Osteoblast (primary cell): ENCODE measurements at regions not wholly inside any gene's neighbourhood (a gene's known extent, or its start where the extent isn't known, plus 50 kb on each side); places are given as distances from the start of the nearest gene placed in this dataset.

ENCODE experiments used
- DNase-seq: peaks from one replicate; pipeline ENCODE4 v3.0.0; 2011; ENCODE audit warnings: low spot score, mixed read lengths; ENCODE audit not compliant: insufficient read length; ENCODE audit errors: missing footprints
- H2AFZ ChIP-seq: 2 replicates; pipeline ENCODE4 v1.6.0; 2011; ENCODE audit warnings: mild to moderate bottlenecking, low read length
- H3K27ac ChIP-seq: 2 replicates; pipeline ENCODE4 v1.5.1; 2011; ENCODE audit warnings: mild to moderate bottlenecking, low read depth, low read length, moderate library complexity
- H3K27me3 ChIP-seq: 2 replicates; pipeline ENCODE4 v1.6.0; 2012; ENCODE audit warnings: mild to moderate bottlenecking, control low read depth, inconsistent platforms, low read length, moderate library complexity; ENCODE audit not compliant: insufficient read depth
- H3K36me3 ChIP-seq: 2 replicates; pipeline ENCODE4 v1.5.1; 2011; ENCODE audit warnings: mild to moderate bottlenecking, low read length, control low read depth, moderate library complexity; ENCODE audit not compliant: insufficient read depth
- H3K4me1 ChIP-seq: 2 replicates; pipeline ENCODE4 v1.5.1; 2011; ENCODE audit warnings: mild to moderate bottlenecking, low read length, control low read depth, moderate library complexity; ENCODE audit not compliant: insufficient read depth
- H3K4me2 ChIP-seq: 2 replicates; pipeline ENCODE4 v1.6.0; 2011; ENCODE audit warnings: mild to moderate bottlenecking, low read length; ENCODE audit not compliant: insufficient read depth
- H3K4me3 ChIP-seq: fragments of 200-600 bp; sonication (generic); 3 replicates; pipeline ENCODE4 v1.5.1; 2012; ENCODE audit warnings: mild to moderate bottlenecking, low read length, inconsistent platforms; ENCODE audit not compliant: insufficient read depth
- H3K79me2 ChIP-seq: 2 replicates; pipeline ENCODE4 v1.6.0; 2012; ENCODE audit warnings: mild to moderate bottlenecking, low read length, control low read depth, inconsistent platforms; ENCODE audit not compliant: insufficient read depth
- H3K9me3 ChIP-seq: 2 replicates; pipeline ENCODE4 v1.5.1; 2011; ENCODE audit warnings: low read depth, low read length, control low read depth
- H4K20me1 ChIP-seq: 2 replicates; pipeline ENCODE4 v1.6.0; 2012; ENCODE audit warnings: mild to moderate bottlenecking, low read length, control low read depth; ENCODE audit not compliant: insufficient read depth
- TF ChIP-seq, protein P1 (sequence below): IDR thresholded peaks from 2 replicates; pipeline ENCODE4 v1.5.1; 2011; ENCODE audit warnings: mild to moderate bottlenecking, low read depth, low read length, moderate library complexity; ENCODE audit errors: extremely low read depth

DNA sequence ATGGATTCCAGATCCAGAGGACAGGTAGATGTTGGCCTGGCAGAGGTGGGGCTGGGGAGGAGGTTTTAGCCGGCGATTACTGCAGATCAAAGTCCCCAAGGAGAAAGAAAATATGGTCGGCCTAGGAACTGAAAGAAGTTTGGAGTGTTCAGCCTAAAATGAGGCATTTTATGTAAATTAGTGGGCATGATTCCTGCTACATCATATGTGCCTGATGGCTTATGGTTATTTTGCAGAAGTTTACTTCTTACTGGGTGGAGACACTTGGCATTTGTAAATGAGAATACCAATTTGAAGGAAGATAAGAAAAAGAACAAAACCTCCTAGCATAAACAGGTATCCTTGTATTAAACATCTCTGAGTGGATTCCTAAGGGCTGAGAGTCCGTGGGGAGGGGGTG lies 149.3 kb downstream of the FOXL1 start:
- no peaks in the 10 kb centered on the region for H3K79me2 ChIP-seq
- no peak for DNase-seq
- no peaks in the 10 kb centered on the region for H3K9me3 ChIP-seq
- H4K20me1 ChIP-seq: no peaks in the 10 kb centered on the region
- no peak overlapping the region for H3K27ac ChIP-seq
- H3K36me3 ChIP-seq: no peaks in the 10 kb centered on the region
- H2AFZ ChIP-seq: no peak overlapping the region
- H3K4me3 ChIP-seq: no peak overlapping the region
- peaks cover 6% of the 10 kb centered on the region for H3K4me1 ChIP-seq
- TF ChIP-seq, protein P1, sequence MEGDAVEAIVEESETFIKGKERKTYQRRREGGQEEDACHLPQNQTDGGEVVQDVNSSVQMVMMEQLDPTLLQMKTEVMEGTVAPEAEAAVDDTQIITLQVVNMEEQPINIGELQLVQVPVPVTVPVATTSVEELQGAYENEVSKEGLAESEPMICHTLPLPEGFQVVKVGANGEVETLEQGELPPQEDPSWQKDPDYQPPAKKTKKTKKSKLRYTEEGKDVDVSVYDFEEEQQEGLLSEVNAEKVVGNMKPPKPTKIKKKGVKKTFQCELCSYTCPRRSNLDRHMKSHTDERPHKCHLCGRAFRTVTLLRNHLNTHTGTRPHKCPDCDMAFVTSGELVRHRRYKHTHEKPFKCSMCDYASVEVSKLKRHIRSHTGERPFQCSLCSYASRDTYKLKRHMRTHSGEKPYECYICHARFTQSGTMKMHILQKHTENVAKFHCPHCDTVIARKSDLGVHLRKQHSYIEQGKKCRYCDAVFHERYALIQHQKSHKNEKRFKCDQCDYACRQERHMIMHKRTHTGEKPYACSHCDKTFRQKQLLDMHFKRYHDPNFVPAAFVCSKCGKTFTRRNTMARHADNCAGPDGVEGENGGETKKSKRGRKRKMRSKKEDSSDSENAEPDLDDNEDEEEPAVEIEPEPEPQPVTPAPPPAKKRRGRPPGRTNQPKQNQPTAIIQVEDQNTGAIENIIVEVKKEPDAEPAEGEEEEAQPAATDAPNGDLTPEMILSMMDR: no peak
- peaks cover 23% of the 10 kb centered on the region for H3K27me3 ChIP-seq
- no peak overlapping the region for H3K4me2 ChIP-seq

DNA sequence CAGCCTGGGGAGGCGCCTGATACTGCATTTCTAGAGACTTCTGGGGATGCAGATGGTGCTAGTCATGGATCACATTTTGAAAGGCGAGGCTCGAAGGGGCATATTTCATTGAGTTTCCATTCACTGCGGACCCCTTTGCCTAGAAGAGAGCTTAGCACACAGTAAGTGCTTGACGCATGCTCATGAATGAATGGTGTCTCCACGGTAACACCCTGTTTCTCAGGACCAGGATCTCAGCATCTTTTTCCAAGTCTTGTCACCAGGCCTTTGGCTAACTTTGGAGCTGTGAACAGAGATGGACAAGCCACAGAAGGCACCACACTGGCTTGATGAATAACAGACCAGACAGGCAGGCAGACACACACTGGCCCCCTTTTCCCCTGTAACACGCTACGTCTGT lies 151.3 kb downstream of the FOXL1 start:
- Histone ChIP-seq H3K27me3 (peaks cover 23% of the 10 kb centered on the region), H3K79me2 (no peaks in the 10 kb centered on the region), H4K20me1 (no peaks in the 10 kb centered on the region), H3K4me3 (no peak overlapping the region), H2AFZ (no peak overlapping the region), H3K4me1 (no peaks in the 10 kb centered on the region), H3K36me3 (no peaks in the 10 kb centered on the region), H3K4me2 (no peak overlapping the region), H3K27ac (no peak overlapping the region), H3K9me3 (no peaks in the 10 kb centered on the region)
- TF ChIP-seq, protein P1: no peak
- no peak for DNase-seq

DNA sequence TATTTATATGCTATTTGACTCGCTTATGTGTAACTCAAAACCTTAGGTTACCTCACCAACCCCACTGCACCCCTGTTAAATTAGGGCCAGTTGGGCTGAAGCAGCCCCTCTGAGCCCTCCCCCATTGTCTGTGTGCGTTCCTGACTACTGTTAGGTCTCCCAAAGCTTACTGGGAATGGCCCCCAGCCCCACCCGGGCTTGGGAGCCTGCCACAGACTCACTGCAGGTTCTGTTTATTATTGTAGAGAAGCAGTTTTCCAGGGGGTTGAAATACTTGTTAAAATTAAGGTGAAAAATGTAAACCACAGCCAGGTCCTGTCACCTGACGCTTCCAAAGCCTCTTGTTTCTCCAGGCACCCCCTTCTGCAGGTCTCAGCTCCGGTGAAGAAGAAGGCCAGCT lies 151.7 kb downstream of the FOXL1 start:
- no peaks in the 10 kb centered on the region for H3K79me2 ChIP-seq
- no peak overlapping the region for H2AFZ ChIP-seq
- H3K4me2 ChIP-seq: no peak overlapping the region
- no peaks in the 10 kb centered on the region for H4K20me1 ChIP-seq
- H3K27me3 ChIP-seq: peaks cover 23% of the 10 kb centered on the region
- TF ChIP-seq, protein P1: no peak
- no peak for DNase-seq
- H3K36me3 ChIP-seq: no peaks in the 10 kb centered on the region
- no peak overlapping the region for H3K27ac ChIP-seq
- no peaks in the 10 kb centered on the region for H3K4me1 ChIP-seq
- no peaks in the 10 kb centered on the region for H3K9me3 ChIP-seq
- no peak overlapping the region for H3K4me3 ChIP-seq

DNA sequence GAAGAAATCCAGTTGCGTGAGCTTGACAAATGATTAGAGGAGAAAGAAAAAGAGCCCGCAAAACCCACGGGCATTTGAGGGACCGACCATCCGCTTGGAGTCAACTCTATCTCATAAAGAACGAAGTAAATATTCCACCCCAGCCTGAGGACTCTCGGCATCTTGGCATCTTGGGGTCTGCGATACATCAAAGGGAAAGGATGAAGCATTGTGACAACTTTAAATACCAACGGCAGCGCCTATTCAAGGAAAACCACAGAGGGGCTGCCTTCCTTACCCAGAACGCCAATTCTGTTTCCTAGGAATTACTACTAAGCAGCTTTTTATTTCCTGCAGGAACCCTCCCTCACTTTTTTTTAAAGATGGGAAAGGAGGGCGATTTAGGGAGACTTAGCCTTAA lies 152.2 kb downstream of the FOXL1 start:
- Histone ChIP-seq H3K4me3 (no peak overlapping the region), H3K4me2 (no peak overlapping the region), H2AFZ (no peak overlapping the region), H3K79me2 (no peaks in the 10 kb centered on the region), H4K20me1 (no peaks in the 10 kb centered on the region), H3K27ac (no peak overlapping the region), H3K27me3 (peaks cover 23% of the 10 kb centered on the region), H3K36me3 (no peaks in the 10 kb centered on the region), H3K9me3 (no peaks in the 10 kb centered on the region), H3K4me1 (no peaks in the 10 kb centered on the region)
- TF ChIP-seq, protein P1: no peak
- no peak for DNase-seq
